ENCODE measurements at regions not wholly inside any gene's neighbourhood (a gene's known extent, or its start where the extent isn't known, plus 50 kb on each side); places are given as distances from the start of the nearest gene placed in this dataset.
"Not testable (repeated sequence)": the region's sequence is repeated elsewhere in the genome, so short reads cannot be mapped to it uniquely, and the experiment has no call there.

DNA sequence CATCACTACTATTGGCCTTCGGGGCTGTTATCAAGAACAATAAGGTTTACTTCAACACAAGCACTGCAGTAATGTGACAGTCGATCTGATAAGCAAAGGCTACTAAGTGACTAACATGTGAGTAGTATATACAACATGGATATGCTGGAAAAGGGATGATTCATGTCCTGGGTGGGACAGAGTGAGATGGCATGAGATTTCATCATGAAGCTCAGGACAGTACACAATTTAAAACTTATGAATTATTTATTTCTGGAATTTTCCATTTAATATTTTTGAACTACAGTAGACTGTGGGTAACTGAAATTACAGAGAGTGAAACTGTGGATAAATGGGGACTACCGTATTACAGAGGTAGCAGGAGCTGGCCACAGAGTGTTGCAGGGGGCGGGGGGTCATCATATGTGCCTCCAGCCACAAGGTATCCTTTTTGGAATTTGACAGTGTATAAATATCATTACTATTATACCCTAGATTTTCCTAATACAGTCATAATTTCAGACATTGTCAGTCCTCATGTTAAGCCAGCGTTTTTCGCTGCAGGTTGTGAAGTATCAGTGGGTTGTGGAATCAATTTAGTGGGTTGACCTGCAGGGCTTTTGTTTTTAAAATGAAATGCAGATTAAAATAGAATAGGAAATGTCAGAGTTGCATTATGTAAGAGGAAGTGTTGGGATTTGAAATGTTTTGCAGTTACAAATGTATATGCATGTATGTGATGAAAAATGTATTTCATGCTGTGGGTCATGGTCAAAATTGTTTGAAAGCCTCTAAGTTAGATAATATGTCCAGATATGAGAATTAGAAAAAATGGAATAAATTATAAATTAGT is 148.0 kb upstream of the NUDT4 start:
- H3K4me3 ChIP-seq (ENCODE audit: low read depth in 1 of 5, low read length in 5 of 5) = no peak overlapping the region
- no peak overlapping the region for H3K9ac ChIP-seq (ENCODE audit: low read length in 5 of 5)
- peaks cover 0 to 16% (median 0%) of the 10 kb centered on the region in 5 donors for H3K4me1 ChIP-seq (ENCODE audit: control insufficient read depth in 5 of 5, insufficient read depth in 5 of 5, low read length in 5 of 5)
- H3K9me3 ChIP-seq (ENCODE audit: control insufficient read depth in 5 of 5, low read length in 5 of 5) = peaks cover 0 to 4% (median 0%) of the 10 kb centered on the region in 5 donors
- H3K36me3 ChIP-seq (ENCODE audit: control insufficient read depth in 5 of 5, insufficient read depth in 5 of 5, low read length in 5 of 5) = no peaks in the 10 kb centered on the region
- no peak overlapping the region for H3K27ac ChIP-seq (ENCODE audit: low read depth, low read length)
- H3K27me3 ChIP-seq (ENCODE audit: control insufficient read depth in 5 of 5, insufficient read depth in 4 of 5, low read length in 5 of 5) = no peaks in the 10 kb centered on the region

DNA sequence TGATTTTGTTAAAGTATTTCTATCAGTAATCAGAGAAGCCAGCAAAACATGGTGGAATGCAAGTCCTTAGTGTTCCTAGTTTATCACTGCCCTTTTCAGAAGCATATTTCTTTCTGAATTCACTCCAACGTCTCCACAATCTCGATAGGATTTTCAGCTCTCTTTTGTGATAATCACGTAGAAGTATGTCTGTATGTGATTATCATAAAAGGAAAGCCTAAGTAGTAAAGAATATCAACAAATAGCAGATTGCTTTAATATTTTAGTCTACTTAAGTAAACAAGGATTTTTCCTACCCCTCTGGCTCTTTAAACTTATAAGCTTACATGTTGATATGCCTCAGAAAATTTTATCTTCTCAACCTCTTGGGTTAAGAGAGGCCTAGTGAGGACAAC is 147.4 kb upstream of the NUDT4 start:
- H3K36me3 ChIP-seq (ENCODE audit: control insufficient read depth in 5 of 5, insufficient read depth in 5 of 5, low read length in 5 of 5) = no peaks in the 10 kb centered on the region

DNA sequence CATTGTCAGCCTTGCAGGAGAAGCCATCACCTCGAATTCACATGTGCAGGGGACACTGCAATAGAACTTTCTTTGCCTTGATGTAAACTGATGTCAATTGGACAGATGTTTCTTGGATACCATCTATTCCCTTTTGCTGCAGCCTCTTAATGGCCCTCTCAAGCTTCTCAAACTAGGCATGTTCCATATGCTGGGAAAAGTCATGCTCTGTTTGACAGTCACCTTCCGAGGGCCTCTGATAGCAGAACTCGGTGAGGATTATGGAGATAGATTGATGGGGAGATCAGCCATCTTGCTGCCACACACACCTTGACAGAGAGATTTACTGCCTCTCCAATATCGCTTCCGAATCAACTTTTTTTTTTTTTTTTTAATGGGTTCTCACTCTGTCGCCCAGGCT is 145.8 kb upstream of the NUDT4 start:
- H3K4me3 ChIP-seq (ENCODE audit: low read depth in 1 of 5, low read length in 5 of 5) = no peak overlapping the region
- no peak overlapping the region for H3K27ac ChIP-seq (ENCODE audit: low read depth, low read length)
- H3K9me3 ChIP-seq (ENCODE audit: control insufficient read depth in 5 of 5, low read length in 5 of 5) = peaks cover 0 to 7% (median 0%) of the 10 kb centered on the region in 5 donors
- H3K9ac ChIP-seq (ENCODE audit: low read length in 5 of 5) = no peak overlapping the region
- peaks cover 0 to 22% (median 0%) of the 10 kb centered on the region in 5 donors for H3K4me1 ChIP-seq (ENCODE audit: control insufficient read depth in 5 of 5, insufficient read depth in 5 of 5, low read length in 5 of 5)
- H3K36me3 ChIP-seq (ENCODE audit: control insufficient read depth in 5 of 5, insufficient read depth in 5 of 5, low read length in 5 of 5) = no peaks in the 10 kb centered on the region
- no peaks in the 10 kb centered on the region for H3K27me3 ChIP-seq (ENCODE audit: control insufficient read depth in 5 of 5, insufficient read depth in 4 of 5, low read length in 5 of 5)

More for the DNA sequence above, 147.4 kb upstream of the NUDT4 start:
- no peak overlapping the region for H3K4me3 ChIP-seq (ENCODE audit: low read depth in 1 of 5, low read length in 5 of 5)
- H3K9me3 ChIP-seq (ENCODE audit: control insufficient read depth in 5 of 5, low read length in 5 of 5) = peaks cover 0 to 4% (median 0%) of the 10 kb centered on the region in 5 donors
- no peak overlapping the region for H3K27ac ChIP-seq (ENCODE audit: low read depth, low read length)
- no peaks in the 10 kb centered on the region for H3K27me3 ChIP-seq (ENCODE audit: control insufficient read depth in 5 of 5, insufficient read depth in 4 of 5, low read length in 5 of 5)
- H3K4me1 ChIP-seq (ENCODE audit: control insufficient read depth in 5 of 5, insufficient read depth in 5 of 5, low read length in 5 of 5) = peaks cover 0 to 20% (median 0%) of the 10 kb centered on the region in 5 donors
- H3K9ac ChIP-seq (ENCODE audit: low read length in 5 of 5) = no peak overlapping the region

DNA sequence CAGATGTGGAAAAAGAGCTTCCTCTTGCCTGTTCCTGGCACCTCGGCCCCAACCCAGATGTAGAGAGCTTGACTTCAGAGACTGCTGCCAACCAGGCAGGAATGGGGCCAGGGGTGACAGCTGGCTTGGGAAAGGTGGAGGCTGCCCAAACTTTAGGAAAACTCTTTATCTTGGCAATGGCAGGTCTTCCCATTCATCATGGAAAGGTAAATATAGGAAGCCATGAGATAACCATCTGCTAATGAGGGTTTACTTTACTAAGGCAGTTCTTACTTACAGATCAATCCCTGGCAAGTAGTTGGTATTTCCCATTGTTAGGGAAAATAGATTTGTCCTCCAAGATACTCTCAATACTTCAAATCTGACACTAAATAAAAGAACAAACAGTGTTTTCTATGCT is 143.1 kb upstream of the NUDT4 start:
- peak overlapping the region; percentile 41 for H3K27ac ChIP-seq (ENCODE audit: low read depth, low read length)

DNA sequence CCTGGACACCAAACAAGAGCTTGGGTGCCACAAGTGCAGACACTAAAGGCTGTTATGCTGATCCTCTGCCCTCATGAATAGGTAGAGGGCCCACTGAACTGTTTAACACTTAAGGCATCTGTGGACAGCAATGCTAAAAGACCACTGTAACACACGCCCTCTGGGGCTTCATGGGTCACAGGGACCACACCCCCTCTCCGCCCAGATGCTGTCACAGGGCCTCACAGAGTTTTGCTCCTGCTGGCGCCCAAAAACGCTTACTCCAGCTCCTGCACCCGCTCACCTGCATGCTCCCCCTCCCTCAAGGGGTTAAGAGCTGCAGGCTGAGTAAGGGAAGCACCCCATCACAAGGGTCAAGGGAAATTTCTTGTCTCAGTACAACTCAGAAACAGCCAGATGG is 141.8 kb upstream of the NUDT4 start:
- peaks cover 0 to 31% (median 0%) of the 10 kb centered on the region in 5 donors for H3K4me1 ChIP-seq (ENCODE audit: control insufficient read depth in 5 of 5, insufficient read depth in 5 of 5, low read length in 5 of 5)
- H3K27ac ChIP-seq (ENCODE audit: low read depth, low read length) = no peak overlapping the region
- peaks cover 3 to 11% (median 3%) of the 10 kb centered on the region in 5 donors for H3K9me3 ChIP-seq (ENCODE audit: control insufficient read depth in 5 of 5, low read length in 5 of 5)
- H3K27me3 ChIP-seq (ENCODE audit: control insufficient read depth in 5 of 5, insufficient read depth in 4 of 5, low read length in 5 of 5) = no peaks in the 10 kb centered on the region
- no peak overlapping the region for H3K4me3 ChIP-seq (ENCODE audit: low read depth in 1 of 5, low read length in 5 of 5)
- H3K9ac ChIP-seq (ENCODE audit: low read length in 5 of 5) = no peak overlapping the region
- H3K36me3 ChIP-seq (ENCODE audit: control insufficient read depth in 5 of 5, insufficient read depth in 5 of 5, low read length in 5 of 5) = no peaks in the 10 kb centered on the region

More for the DNA sequence above, 143.1 kb upstream of the NUDT4 start:
- Histone ChIP-seq H3K27me3 (ENCODE audit: control insufficient read depth in 5 of 5, insufficient read depth in 4 of 5, low read length in 5 of 5) (no peaks in the 10 kb centered on the region), H3K4me1 (ENCODE audit: control insufficient read depth in 5 of 5, insufficient read depth in 5 of 5, low read length in 5 of 5) (peaks cover 0 to 31% (median 0%) of the 10 kb centered on the region in 5 donors), H3K36me3 (ENCODE audit: control insufficient read depth in 5 of 5, insufficient read depth in 5 of 5, low read length in 5 of 5) (no peaks in the 10 kb centered on the region), H3K9ac (ENCODE audit: low read length in 5 of 5) (no peak overlapping the region), H3K4me3 (ENCODE audit: low read depth in 1 of 5, low read length in 5 of 5) (no peak overlapping the region), H3K9me3 (ENCODE audit: control insufficient read depth in 5 of 5, low read length in 5 of 5) (peaks cover 2 to 10% (median 3%) of the 10 kb centered on the region in 5 donors)

DNA sequence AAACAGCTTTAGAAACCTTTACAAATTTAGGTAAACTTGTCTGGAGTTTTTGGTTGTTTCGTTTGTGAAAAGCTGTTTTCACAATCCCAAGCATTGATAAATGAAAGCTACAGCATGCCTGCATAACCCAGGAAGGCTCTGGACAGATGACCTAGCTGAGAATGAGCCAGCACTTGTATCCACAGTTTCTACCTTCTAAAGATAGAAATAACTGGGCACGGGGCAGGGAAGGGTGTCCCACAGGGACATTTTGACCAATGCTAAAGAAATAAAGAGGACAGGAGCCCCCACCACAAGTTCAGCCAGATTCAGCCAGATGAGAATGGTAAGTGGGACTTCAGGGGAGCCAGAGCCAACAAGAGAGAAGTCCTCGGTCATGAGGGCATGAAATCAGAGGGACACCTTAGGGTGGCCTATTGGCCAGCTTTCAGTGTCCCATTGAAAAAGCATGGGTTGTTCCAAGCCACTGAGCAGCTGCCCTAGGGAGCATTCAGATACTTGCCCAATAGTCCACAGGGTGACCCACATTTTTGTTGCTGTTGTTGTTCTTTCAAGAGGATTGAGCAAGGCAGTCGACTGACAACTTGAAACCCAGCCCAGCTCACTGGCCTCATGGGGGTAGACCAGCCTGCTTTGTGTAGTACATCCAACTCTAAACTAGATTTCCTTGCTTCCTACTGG is 140.3 kb upstream of the NUDT4 start:
- Histone ChIP-seq H3K27ac (ENCODE audit: low read depth, low read length) (peak overlapping the region; percentile 88), H3K27me3 (ENCODE audit: control insufficient read depth in 5 of 5, insufficient read depth in 4 of 5, low read length in 5 of 5) (no peaks in the 10 kb centered on the region), H3K9ac (ENCODE audit: low read length in 5 of 5) (no peak overlapping the region), H3K36me3 (ENCODE audit: control insufficient read depth in 5 of 5, insufficient read depth in 5 of 5, low read length in 5 of 5) (no peaks in the 10 kb centered on the region), H3K9me3 (ENCODE audit: control insufficient read depth in 5 of 5, low read length in 5 of 5) (peaks cover 3 to 11% (median 3%) of the 10 kb centered on the region in 5 donors), H3K4me1 (ENCODE audit: control insufficient read depth in 5 of 5, insufficient read depth in 5 of 5, low read length in 5 of 5) (peaks cover 0 to 31% (median 0%) of the 10 kb centered on the region in 5 donors), H3K4me3 (ENCODE audit: low read depth in 1 of 5, low read length in 5 of 5) (peak overlapping the region in 1 of 5 donors; percentile 46)

DNA sequence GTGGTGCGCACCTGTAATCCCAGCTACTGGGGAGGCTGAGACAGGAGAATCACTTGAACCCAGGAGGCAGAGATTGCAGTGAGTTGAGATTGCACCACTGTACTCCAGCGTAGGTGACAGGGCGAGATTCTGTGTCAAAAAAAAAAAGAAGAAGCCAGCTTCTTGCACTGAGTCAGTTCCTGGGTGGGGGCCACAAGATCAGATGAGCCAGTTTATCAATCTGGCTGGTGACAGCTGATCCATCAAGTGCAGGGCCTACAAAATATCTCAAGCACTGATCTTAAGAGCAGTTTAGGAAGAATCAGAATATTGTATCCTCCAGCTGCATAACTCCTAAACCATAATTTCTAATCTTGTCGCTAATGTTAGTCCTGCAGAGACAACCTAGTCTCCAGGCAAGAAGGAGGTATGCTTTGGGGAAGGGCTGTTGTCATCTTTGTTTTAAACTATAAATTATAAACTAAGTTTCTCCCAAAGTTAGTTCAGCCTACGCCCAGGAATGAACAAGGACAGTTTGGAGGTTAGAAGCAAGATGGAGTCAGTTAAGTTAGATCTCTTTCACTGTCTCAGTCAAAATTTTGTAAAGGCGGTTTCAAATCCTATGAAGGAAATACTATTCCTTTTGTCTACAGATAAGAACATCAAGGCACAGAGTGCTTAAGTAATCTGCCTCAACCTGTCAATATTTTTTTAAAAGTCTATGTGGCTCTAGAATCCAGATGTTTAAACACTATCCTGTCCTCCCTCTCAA is 139.0 kb upstream of the NUDT4 start:
- H3K9ac ChIP-seq (ENCODE audit: low read length in 5 of 5) = not testable (repeated sequence)
- peaks cover 0 to 37% (median 10%) of the 10 kb centered on the region in 5 donors for H3K4me1 ChIP-seq (ENCODE audit: control insufficient read depth in 5 of 5, insufficient read depth in 5 of 5, low read length in 5 of 5)

DNA sequence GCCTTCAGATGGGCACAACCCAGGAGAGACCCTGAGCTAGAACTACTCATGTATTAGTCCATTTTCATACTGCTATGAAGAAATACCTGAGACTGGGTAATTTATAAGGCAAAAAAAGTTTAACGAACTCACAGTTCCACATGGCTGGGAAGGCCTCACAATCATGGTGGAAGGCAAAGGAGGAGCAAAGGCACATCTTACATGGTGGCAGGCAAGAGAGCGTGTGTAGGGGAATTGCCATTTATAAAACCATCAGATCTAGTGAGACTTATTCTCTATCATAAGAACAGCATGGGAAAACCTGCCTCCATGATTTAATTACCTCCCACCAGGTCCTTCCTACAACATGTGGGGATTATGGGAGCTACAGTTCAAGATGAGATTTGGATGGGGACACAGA is 137.9 kb upstream of the NUDT4 start:
- H3K9ac ChIP-seq (ENCODE audit: low read length in 5 of 5); H3K36me3 ChIP-seq (ENCODE audit: control insufficient read depth in 5 of 5, insufficient read depth in 5 of 5, low read length in 5 of 5); H3K27me3 ChIP-seq (ENCODE audit: control insufficient read depth in 5 of 5, insufficient read depth in 4 of 5, low read length in 5 of 5); H3K4me3 ChIP-seq (ENCODE audit: low read depth in 1 of 5, low read length in 5 of 5); H3K27ac ChIP-seq (ENCODE audit: low read depth, low read length): not testable (repeated sequence)
- H3K9me3 ChIP-seq (ENCODE audit: control insufficient read depth in 5 of 5, low read length in 5 of 5) = peaks cover 3 to 11% (median 3%) of the 10 kb centered on the region in 5 donors
- peaks cover 0 to 36% (median 21%) of the 10 kb centered on the region in 5 donors for H3K4me1 ChIP-seq (ENCODE audit: control insufficient read depth in 5 of 5, insufficient read depth in 5 of 5, low read length in 5 of 5)

More for the DNA sequence above, 139.0 kb upstream of the NUDT4 start:
- peaks cover 3 to 11% (median 3%) of the 10 kb centered on the region in 5 donors for H3K9me3 ChIP-seq (ENCODE audit: control insufficient read depth in 5 of 5, low read length in 5 of 5)
- not testable (repeated sequence) for H3K36me3 ChIP-seq (ENCODE audit: control insufficient read depth in 5 of 5, insufficient read depth in 5 of 5, low read length in 5 of 5); H3K27me3 ChIP-seq (ENCODE audit: control insufficient read depth in 5 of 5, insufficient read depth in 4 of 5, low read length in 5 of 5); H3K27ac ChIP-seq (ENCODE audit: low read depth, low read length); H3K4me3 ChIP-seq (ENCODE audit: low read depth in 1 of 5, low read length in 5 of 5)

DNA sequence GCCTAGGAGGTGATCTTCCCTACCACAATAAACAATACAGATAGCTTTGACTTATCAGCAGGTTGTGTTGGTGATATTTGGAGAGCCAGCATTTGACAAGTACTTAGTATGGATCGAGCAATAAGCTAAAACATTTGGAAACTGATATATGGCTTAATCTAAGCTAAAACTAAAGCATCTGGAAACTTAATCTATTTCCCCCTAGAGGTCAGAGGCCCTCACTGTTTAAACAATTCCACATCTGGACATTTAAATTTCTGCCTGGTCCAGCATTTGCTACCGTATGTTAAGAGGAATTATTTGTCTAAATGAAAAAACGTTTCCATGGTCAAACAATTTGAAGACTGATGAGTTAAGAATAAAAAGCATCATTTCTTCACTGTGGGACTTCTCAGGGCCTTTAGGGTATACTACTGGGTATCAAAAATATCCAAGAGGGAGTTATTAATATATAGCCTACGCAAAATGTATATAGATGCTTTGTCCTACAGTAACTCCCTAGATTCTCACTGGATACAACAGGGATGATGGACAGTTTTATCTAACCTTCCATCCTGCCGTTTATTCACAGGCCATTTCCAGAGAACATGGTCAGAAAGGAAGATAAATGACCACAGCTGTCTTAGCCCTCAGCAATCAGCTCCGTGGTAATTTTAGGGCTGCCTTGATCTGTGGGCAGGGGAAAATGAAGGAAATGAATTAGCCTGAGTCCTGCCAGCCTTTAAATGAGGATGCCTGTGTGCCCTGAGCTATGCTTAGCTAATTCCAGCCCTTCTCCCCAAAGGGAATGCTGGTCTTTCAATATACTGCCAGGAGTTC is 135.4 kb upstream of the NUDT4 start:
- H3K4me1 ChIP-seq (ENCODE audit: control insufficient read depth in 5 of 5, insufficient read depth in 5 of 5, low read length in 5 of 5) = peaks cover 0 to 32% (median 22%) of the 10 kb centered on the region in 5 donors
- peaks cover 2 to 8% (median 3%) of the 10 kb centered on the region in 5 donors for H3K9me3 ChIP-seq (ENCODE audit: control insufficient read depth in 5 of 5, low read length in 5 of 5)
- no peak overlapping the region for H3K9ac ChIP-seq (ENCODE audit: low read length in 5 of 5)
- H3K36me3 ChIP-seq (ENCODE audit: control insufficient read depth in 5 of 5, insufficient read depth in 5 of 5, low read length in 5 of 5) = no peaks in the 10 kb centered on the region
- no peaks in the 10 kb centered on the region for H3K27me3 ChIP-seq (ENCODE audit: control insufficient read depth in 5 of 5, insufficient read depth in 4 of 5, low read length in 5 of 5)
- H3K27ac ChIP-seq (ENCODE audit: low read depth, low read length) = no peak overlapping the region
- no peak overlapping the region for H3K4me3 ChIP-seq (ENCODE audit: low read depth in 1 of 5, low read length in 5 of 5)
